Stimulated activated CD8-positive, alpha-beta memory T cell treated with anti-CD3 and anti-CD28 coated beads, Interleukin-12 subunit alpha, Interleukin-12 subunit beta, amount 100 ng/mL, for 1 hour (primary cell): ENCODE measurements at regions not wholly inside any gene's neighbourhood (a gene's known extent, or its start where the extent isn't known, plus 50 kb on each side); places are given as distances from the start of the nearest gene placed in this dataset.
A peak's percentile ranks its signal among the peaks of the same experiment; 100 is the strongest.
"Not testable (repeated sequence)": the region's sequence is repeated elsewhere in the genome, so short reads cannot be mapped to it uniquely, and the experiment has no call there.

Experiments
- DNase-seq: peaks from one replicate; pipeline ENCODE4 v3.0.0-alpha.2; 2020; ENCODE audit warnings: low read depth

DNA sequence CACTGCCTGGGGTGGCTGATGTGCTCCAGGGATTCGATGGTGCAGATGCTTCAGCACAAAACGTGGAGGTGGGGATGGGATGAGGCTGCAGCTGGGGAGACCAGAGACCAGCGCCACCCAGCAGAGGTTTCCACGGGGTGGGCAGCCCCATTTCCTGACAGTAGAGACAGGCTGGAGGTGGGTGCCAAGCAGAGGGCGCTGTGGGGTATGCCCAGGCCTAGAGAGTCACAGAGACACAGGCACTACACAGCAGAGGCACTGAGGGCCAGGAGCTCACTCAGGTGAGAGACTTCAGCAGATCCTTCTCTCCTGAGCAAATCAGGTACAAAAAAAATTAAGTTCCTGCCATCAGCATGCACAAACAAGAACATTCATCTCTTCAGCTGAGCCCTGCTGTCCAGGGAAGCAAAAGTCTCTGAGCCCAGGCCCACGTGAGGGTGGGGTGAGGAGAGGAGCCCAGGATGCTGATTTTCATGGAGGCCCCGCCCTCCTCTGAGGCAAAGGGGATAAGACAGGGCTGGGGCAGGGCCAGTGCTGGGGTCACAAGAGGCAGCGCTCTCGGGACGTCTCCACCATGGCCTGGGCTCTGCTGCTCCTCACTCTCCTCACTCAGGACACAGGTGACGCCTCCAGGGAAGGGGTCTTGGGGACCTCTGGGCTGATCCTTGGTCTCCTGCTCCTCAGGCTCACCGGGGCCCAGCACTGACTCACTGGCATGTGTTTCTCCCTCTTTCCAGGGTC lies 53.1 kb downstream of the GGTLC2 start:
- DNase-seq, result no peak

DNA sequence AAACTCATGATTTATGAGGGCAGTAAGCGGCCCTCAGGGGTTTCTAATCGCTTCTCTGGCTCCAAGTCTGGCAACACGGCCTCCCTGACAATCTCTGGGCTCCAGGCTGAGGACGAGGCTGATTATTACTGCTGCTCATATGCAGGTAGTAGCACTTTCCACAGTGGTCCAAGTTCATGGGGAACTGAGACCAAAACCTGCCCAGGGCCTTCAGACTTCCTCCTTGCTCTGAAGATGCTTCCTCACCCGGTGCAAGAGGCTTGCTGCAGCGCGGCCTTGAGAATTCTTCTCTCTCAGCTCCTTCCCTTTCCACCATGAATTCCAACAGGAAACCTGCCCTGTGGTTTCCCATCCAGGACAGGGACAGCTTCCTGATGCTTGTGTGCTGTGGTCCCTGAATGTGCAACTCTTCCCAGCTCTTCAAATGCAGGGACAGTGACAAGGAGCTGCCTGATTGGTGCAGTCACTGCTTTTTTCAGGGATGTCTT lies 53.9 kb downstream of the GGTLC2 start:
- no peak for DNase-seq

DNA sequence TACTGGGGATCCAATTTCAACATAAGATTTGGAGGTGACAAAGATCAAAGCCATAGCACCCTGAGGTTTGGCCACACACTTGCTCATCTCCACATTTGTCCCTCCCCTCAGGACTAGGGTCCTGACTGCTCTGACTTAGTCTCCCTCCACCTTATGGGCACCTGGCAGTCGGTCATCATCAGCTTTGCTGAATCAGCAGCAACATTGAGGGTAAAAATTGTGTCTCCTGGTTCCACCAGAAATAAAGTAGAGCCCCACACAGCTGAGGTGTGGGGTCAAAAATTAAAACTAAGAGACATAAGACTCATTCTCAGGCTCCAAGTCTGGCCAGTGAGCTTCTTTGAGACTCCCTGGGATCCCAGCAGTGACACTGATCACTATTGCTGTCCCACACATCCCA lies 56.2 kb downstream of the GGTLC2 start:
- no peak for DNase-seq

DNA sequence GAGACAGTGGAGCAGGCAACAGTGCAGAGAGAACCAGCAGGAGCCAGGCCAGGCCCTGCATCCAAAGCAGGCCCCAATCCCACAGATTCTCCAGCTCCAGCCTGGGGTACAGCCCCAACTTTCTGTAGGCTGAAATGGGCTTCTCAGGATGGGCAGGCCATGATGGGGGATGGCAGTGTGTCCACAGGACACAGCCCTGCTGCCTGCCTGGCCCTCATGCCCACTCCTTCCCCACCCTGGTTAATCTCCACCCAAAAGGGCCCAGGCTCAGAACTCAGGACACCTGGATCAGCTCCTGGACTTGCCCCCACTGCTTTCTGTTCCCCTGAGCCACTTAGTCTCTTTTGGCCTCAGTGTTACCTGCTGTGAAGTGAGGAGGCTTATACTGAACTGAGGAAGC lies 57.1 kb downstream of the GGTLC2 start:
- not testable (repeated sequence) for DNase-seq

DNA sequence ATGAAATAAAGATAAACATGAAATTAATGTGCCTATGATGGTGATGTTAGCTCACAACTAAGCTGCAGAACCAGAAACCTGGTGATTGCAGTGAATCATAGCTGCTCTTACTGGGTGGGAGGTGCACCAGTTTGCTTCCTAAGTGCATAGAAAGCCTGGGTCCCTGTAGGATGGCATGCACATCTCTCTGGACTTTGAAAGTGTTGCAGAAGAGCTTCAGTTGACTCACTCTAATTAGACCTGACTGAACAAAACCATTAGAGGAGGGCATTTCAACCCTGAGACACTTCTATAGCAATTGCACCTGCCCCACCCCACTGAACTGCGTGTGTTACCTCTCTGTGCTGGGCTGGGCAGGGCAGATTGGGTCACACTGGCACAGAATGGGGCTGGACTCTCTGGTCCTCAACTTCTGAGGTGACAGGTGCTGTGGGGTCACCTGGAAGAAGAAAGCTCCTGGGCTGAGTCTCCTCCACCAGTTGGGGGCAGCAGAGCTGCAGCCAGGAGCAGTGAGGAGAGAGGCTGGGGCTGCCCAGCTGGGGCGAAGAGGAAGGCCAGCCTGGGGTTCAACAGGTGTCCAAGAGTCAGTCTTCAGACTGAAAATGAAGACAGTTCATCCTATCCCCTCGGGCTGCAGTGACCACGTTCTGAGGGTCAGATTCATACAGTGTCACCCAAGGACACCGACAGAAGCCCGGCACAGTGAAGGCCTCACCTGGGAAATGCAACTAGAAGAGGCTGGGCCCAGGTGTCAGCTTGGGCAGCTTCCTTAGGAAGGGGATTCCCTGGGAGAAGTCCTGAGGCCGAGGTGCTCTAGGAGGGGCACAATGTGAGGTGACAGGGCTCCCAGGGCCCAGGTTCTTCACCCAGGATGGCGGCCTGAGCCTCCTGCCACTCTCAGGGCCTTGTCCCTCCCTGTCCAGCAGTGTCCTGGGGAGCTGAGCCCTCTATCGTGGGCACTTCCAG lies 58.1 kb downstream of the GGTLC2 start:
- DNase-seq, result no peak

DNA sequence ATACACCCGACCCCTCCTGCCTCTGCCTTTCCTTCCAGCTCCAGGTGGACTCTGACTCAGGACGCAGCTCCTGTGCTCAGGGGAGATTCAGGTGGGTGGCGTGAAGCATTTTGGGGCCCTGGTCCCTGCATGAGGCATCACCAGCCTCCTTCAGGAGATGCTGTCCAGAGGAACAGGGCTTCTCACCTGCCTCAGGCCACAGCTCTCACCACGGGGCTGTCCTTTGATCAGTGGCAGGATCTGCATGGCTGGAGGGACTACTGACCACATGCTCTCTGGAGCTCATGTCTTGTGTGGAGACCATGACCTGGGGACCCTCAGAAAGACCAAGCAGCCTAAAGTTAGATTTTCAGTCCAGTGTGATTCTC lies 58.8 kb downstream of the GGTLC2 start:
- DNase-seq, result no peak

DNA sequence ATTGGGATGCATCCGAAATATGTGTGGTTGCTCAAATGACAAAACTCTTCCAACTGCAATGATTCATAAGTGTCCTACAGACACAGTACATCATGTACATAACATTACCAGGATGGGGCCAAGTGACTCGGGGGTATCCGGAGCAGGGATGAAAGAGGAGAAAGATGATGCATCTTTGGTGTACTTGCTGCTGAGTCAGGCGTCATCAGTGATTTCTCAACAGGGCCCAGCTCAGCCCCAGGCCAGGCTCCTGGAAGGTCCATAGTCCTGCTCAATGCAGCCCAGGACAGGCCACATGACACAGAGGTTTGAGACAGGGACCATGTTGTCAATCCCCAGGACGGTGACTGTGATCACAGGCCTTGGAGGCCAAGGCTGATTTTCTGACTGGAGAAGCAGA lies 59.3 kb downstream of the GGTLC2 start:
- no peak for DNase-seq

DNA sequence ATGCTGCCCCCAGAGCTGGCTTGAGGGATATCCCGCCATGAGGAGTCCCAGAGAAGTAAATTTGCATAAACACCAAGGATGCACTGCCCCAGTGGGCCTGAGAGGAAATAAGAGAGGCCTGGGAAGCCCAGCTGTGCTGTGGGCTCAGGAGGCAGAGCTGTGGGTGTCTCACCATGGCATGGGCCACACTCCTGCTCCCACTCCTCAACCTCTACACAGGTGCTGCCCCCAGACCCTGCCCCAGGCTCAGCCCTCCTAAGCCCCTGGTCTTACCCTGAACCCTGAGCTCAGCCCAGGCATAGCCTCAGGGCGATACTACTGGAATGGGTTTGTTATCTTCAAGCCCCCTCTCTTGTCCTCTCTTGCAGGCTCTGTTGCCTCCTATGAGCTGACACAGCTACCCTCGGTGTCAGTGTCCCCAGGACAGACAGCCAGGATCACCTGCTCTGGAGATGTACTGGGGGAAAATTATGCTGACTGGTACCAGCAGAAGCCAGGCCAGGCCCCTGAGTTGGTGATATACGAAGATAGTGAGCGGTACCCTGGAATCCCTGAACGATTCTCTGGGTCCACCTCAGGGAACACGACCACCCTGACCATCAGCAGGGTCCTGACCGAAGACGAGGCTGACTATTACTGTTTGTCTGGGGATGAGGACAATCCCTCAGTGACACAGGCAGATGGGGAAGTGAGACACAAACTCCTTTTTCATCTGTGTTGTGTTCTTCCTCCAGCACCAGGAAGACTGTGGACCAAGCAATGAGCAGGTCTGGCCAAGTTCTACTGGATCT lies 59.9 kb downstream of the GGTLC2 start:
- no peak for DNase-seq

DNA sequence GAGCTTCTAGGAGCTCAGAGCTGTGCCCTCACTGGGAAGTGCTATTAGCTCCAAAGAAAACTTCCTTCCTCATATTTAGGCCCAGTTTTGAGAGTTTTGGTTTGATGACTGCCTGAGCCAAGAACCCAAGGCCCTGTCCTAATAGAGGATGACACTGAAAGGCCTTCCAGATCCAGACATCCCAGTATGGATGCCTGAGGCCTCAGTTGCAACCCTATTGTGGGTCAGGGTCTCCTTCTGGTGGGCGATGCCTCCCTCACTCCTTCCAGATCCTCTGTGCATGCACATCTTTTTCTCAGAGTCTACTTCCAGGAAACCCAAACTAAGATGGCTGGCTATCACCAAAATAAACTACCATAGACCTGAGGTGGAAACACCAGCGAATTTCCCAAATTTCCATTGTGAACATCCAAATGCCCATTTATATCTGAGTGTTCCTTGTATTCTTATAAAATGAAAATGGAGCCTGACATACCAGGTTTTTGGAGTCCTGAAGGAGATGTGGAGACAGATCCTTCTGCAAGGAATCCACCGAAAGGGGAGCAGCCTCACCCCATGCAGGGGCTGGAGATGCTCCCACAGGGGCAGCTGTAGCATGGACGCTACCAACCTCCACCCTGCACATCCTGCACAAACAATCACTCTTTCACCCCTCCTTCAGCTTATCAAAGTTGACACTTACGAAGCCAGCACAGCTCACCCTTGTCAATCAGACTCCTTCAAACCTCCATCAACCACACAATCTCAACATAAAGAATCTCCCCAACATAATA lies 61.1 kb downstream of the GGTLC2 start:
- no peak for DNase-seq

DNA sequence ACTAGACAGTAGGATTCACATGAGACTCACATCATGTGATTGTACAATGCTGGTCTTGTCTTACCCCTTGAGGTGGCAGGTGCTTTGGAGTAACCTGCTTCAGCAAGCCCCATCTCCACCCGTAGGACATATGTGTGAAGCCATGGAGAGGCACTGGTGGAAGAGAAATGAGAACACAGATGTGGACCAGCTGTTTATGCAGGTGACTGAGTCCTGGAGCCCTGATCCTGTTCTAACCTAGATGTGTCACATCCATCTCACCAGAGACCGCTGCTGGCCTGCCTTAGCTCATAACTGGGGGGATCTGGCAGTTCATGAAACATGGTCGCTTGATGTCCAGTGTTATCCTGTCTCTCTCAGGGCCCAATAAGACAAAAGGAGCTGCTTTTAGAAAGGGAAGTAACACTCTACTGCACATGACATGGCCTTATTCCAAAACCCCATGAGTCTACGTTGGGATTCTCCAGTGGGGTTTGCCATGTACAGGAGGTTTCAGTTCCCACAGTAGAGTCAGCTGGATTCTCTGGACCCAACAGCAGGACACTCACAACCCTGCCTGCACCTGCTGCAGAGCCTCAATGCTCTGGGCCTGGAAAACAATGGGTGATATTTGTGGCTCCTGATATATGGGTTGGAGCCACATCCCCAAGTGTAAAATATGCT lies 62.0 kb downstream of the GGTLC2 start:
- DNase-seq, result no peak

DNA sequence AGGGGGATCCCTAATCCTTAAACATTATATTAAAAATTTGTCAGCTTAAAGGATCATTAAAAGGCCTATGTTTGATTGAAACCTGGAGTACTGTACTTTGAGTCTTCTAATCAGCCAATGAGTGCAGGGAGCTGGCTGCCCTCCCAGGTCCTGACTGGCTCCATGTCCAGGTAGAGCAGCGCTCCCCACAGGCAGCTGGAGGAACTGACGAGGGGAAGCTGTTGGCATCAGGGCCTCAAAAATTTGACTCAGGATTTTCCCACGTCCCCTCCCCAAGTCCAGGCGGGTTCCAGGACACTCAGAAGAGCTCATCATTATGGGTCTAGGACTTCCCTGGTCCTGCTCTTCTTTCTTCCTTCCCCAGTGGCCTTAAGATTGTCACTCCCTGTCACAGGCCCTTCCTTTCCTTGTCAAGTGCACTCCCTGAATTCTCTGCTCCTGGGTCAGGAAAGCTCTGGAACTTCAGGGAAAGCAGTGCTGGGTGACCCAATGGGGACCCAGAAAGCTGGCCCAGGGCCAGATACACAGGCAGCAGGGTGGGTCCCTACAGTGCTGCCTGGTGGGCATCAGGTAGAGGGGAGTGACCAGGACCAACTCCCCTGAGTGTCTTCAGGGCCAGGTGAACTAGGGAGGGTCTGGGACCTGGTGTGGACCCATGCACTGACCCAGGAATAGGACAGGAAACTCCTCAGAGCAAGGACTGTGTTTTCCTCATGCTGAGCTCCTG lies 65.5 kb downstream of the GGTLC2 start:
- no peak for DNase-seq

DNA sequence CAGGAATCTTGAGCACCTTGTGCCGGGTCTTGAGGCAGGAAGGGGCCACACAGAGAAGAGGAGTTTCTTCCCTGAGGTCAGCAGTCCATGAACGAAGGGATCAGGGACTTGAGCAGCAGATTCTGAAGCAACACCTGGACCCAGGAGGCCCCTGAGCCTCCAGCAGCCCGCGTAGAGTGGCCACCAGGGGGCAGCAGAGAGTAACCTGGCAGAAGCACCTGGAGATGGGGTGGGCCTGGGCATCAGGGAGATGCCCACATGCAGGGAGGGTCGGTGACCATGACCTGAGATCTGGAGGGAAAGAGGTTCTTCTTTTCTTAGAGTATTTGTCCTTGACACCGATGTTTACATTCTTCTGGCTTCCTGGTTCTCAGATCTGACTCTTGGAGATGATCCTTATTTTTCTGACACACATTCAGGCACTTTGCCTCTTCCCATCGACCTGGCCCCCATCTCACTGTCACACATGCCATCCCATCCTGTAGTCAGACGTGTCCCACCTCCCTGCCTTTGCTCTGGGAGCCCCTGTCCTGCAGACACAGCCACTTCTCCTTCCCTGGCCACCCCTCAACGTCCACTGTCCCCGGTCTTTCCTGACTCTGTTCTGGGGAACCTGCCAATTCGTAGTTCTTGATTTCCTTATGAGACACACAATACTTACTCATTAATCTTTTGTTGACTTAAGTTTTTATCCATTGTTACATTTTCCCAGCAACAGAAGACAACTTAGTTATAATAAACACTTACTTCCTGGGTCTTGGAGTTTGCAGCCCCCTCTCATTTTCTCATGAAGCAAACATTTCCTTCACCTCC lies 66.5 kb downstream of the GGTLC2 start:
- peak; percentile 68 for DNase-seq

DNA sequence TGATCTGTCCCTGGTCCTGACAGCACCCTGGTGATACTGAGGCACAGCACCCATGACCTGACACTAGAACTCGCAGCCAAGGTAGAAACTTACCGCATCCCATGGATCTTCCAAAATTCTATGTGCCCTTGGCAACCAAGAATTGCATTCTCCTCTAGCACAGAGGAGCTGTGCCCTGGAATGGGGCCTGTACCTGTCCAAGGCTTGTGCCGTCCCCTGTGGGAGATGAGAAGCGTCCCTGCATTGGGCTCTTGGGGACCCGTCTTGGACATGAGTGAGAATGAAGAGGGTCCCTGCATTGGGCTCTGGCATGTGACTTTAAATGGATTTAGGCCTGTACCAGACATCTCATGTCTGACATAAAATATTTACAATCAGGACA lies 67.1 kb downstream of the GGTLC2 start:
- no peak for DNase-seq

DNA sequence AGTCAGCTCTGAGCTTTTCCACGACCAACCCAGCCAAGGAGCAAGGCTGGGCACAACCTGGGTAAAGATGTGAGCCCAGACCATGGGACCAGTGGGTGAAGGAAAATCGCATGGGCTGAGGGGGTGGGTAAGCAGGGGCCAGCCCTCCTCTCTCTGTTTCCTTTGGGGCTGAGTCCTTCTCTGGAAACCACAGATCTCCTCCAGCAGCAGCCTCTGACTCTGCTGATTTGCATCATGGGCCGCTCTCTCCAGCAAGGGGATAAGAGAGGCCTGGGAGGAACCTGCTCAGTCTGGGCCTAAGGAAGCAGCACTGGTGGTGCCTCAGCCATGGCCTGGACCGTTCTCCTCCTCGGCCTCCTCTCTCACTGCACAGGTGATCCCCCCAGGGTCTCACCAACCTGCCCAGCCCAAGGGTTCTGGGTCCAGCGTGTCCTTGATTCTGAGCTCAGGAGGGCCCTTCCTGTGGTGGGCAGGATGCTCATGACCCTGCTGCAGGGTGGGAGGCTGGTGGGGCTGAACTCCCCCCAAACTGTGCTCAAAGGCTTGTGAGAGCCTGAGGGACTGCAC lies 67.8 kb downstream of the GGTLC2 start:
- DNase-seq, result no peak

DNA sequence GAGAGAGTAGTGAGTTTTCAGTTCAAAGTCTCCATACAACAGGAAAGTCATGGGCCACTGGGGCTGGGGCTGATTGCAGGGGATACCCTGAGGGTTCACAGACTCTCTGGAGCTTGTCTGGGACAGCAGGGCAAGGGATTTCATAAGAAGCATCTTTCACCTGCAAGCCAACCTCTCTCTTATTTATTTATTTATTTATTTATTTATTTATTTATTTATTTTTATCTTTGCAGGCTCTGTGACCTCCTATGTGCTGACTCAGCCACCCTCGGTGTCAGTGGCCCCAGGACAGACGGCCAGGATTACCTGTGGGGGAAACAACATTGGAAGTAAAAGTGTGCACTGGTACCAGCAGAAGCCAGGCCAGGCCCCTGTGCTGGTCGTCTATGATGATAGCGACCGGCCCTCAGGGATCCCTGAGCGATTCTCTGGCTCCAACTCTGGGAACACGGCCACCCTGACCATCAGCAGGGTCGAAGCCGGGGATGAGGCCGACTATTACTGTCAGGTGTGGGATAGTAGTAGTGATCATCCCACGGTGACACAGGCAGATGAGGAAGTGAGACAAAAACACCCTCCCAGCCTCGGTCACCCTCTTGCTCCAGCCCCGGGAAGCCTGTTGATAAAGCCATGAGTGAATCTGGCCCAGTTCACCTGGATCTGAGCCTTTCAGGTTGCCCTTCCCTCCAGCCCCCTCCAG lies 68.4 kb downstream of the GGTLC2 start:
- no peak for DNase-seq

DNA sequence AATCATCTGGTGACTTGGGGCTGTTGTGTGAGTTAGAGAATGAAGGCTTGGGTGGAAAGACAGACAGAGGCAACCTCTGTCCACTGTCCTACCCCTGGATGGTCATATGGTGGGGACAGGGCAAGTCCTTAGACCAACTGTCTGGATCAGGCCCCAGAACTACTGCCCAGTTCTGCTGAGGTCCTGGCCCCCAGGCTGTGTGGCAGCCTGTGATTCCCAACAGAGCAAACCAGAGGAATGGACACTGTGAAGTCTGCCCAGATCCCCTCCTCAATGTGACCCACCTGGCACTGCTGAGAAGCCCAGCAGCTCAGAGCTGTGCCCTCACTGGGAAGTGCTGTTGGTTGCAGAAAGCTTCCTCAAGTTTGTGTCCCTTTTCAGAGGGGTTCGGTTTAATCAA lies 69.0 kb downstream of the GGTLC2 start:
- DNase-seq, result no peak

DNA sequence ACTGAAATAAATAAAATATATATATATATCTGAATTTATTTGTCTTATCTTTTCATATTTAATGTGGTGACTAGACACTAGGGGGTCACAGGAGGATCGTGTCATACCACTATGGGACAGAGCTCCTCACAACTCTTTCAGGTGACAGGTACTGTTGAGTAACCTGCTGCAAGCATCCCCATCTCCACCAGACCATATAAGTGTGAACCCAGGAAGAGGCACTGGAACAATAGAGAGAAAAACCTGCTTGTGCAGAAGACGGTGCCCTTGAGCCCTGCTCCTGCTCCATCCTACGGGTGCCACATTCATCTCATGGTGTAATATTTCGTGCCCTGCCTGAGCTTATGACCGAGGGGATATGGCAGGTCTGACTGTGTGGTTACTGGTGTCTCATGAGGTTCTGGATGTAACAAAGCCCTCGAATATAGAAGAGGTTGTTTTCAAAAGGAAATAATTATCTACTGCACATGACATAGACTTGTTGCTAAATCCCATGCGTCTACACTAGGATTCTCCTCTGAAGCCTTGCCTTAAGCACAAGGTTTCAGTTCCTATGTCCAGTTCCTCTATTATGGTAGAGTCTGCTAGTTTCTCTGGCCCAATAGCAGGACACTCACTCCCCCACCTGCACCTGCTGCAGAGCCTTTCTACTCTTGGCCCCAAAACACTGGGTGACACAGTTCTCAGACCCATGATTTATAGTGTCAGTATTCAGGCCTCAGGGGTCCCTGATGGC lies 70.4 kb downstream of the GGTLC2 start:
- DNase-seq, result no peak

DNA sequence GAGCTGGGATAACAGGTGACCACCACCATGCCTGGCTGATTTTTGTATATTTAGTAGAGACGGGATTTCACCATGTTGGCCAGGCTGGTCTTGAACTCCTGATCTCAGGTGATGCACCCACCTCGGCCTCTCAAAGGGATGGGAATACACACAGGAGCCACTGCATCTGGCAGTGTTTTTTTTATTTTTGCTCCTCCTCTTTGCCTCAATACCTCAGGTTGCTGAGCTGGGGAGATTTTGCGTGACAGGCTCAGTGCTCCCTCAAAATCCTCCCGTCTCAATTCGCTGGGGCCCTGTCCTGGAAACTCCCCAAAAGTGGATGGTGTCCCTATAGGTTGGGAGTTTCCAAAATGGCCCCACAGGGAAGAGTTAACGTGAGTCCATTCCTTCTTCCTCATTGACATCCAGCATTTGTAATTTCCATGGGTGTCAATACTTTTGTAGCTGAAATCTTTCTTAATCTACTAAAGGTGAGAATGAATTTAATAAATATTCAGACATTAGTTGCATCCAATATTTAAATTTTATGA lies 71.8 kb downstream of the GGTLC2 start:
- DNase-seq, result no peak
